Stimulated activated naive CD8-positive, alpha-beta T cell treated with anti-CD3 and anti-CD28 coated beads, Interleukin-15, amount 100 ng/mL, for 72 hours (primary cell): ENCODE measurements at regions not wholly inside any gene's neighbourhood (a gene's known extent, or its start where the extent isn't known, plus 50 kb on each side); places are given as distances from the start of the nearest gene placed in this dataset.
"Not testable (repeated sequence)": the region's sequence is repeated elsewhere in the genome, so short reads cannot be mapped to it uniquely, and the experiment has no call there.

ENCODE experiments used
- ATAC-seq: fragments of 150-1000 bp; cut with Tn5 transposase; 2 replicates; pipeline ENCODE4 v1.10.0; 2021; ENCODE audit warnings: mild to moderate bottlenecking, moderate library complexity
- DNase-seq, 2 donors: peaks; one replicate each; pipeline ENCODE4 v3.0.0; 2021 to 2022
- H3K27ac Mint-ChIP-seq, 2 donors: one replicate each; pipeline ENCODE4 v1.8.0; 2022; ENCODE audit warnings: mild to moderate bottlenecking in 2 of 2, mixed read lengths in 2 of 2, moderate library complexity in 2 of 2
- H3K27me3 Mint-ChIP-seq: one replicate; pipeline ENCODE4 v1.8.0; 2022; ENCODE audit warnings: mixed read lengths
- H3K4me1 Mint-ChIP-seq: one replicate; pipeline ENCODE4 v1.8.0; 2022; ENCODE audit warnings: mild to moderate bottlenecking, mixed read lengths
- H3K4me3 Mint-ChIP-seq, 2 donors: one replicate each; pipeline ENCODE4 v1.8.0; 2022; ENCODE audit warnings: mild to moderate bottlenecking in 2 of 2, mixed read lengths in 2 of 2, moderate library complexity in 1 of 2
- H3K9me3 Mint-ChIP-seq, 2 donors: one replicate each; pipeline ENCODE4 v1.8.0; 2022; ENCODE audit warnings: mixed read lengths in 2 of 2

DNA sequence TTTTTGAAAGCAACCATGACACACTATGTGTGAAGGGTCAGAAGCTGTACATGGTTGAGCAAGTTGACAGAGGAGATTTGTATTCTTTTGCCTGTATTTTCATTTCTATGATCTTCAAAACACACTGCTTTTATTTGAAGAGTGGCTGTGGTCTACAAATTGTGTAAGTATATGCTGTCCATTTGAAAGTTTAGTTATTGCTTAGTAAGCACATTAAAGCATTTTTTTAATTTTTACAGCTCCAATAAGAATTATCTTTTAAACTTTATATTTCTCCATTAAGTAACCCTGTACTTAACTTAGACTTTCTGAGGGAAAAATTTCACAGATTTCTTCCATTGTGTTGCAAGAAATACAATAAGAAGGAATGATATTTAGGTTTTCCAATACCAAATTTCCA is 915.2 kb downstream of the SLC6A15 start:
- Mint-ChIP-seq H3K4me3 (no peak overlapping the region), H3K27me3 (no peaks in the 10 kb centered on the region), H3K27ac (no peak overlapping the region), H3K9me3 (peaks cover 0 to 5% of the 10 kb centered on the region in 2 donors), H3K4me1 (no peaks in the 10 kb centered on the region)
- DNase-seq: no peak
- ATAC-seq: no peak

DNA sequence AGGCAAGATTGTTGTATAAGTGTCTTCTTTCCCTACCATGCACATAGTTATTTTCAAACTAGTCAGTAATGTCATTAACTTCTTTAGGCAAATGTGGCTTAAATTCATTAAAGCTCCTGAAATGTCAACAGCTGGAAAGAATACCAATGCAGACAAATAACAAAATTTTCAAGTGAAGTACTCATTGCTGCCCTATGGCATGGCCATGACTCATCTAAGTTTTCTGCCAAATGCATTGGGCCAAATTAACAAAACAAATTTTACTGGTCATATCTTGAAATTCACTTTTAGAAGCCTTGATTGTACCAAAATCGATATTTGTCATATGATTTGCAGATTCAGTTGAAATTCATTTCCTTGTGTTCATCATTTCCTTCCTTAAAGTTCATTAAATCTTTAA is 915.9 kb downstream of the SLC6A15 start:
- Mint-ChIP-seq H3K27ac (no peak overlapping the region), H3K9me3 (peaks cover 0 to 5% of the 10 kb centered on the region in 2 donors), H3K4me3 (no peak overlapping the region), H3K27me3 (no peaks in the 10 kb centered on the region), H3K4me1 (no peaks in the 10 kb centered on the region)
- ATAC-seq: no peak
- DNase-seq: no peak

DNA sequence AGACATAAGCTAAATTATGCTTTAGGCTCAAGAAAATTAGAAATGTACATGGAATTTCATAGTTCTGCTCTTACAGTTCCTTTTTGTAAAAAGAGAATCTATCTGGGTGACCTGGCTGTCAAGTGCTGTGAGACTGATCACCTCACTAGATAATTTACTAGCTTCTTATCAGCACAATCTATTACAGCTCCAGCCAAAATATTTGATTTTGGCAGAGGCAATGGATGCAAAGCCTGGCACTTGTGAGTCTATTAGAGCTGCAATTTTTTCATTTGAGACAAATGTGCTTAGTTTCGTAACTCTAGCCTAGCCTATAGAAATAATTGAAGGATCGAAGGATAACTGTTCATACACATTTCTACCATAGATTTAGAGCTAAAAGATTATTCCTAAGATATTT is 927.5 kb downstream of the SLC6A15 start:
- no peaks in the 10 kb centered on the region for H3K27me3 Mint-ChIP-seq
- H3K9me3 Mint-ChIP-seq: no peaks in the 10 kb centered on the region
- ATAC-seq (no peak), DNase-seq (no peak)
- H3K4me1 Mint-ChIP-seq: no peaks in the 10 kb centered on the region
- no peak overlapping the region for H3K27ac Mint-ChIP-seq
- no peak overlapping the region for H3K4me3 Mint-ChIP-seq

DNA sequence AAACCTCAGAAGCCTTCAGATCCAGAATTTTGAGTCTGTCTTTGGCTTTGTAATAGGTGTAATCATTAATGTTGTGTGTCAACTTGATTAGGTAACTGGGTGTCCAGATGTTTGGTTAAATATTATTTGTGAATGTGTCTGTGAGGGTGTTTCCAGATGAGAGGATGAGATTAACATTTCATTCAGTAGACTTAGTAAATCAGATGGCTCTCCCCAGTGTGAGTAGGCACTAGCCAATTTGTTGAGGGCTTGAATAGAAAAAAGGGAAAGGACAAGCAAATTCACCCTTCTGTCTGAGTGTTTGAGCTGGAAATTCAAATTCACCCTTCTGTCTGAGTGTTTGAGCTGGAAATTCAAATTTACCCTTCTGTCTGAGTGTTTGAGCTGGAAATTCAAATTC is 932.2 kb downstream of the SLC6A15 start:
- DNase-seq (no peak), ATAC-seq (no peak)
- H3K27me3 Mint-ChIP-seq: no peaks in the 10 kb centered on the region
- H3K4me1 Mint-ChIP-seq: no peaks in the 10 kb centered on the region
- no peak overlapping the region for H3K4me3 Mint-ChIP-seq
- H3K27ac Mint-ChIP-seq: no peak overlapping the region
- H3K9me3 Mint-ChIP-seq: peaks cover 7% of the 10 kb centered on the region in 2 donors

DNA sequence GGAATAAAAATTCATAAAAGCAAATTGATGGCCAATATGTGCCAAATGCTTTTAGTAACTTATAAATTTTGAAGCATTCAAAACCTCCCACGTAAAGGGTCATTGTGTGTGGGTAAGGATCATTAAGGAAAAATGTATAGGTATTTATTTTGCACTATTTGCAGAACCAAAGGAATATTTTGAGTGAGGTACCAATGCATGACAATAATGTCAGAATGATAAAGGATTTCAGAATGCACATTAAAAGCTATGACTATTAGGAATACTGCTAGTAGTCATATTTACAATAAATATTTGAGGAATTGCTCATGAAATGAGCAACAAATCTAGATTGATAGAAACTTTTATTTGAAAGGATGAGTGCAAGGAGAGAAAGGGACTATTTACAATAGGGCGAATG is 932.8 kb downstream of the SLC6A15 start:
- no peak for DNase-seq
- Mint-ChIP-seq H3K4me3 (no peak overlapping the region), H3K9me3 (peaks cover 7% of the 10 kb centered on the region in 2 donors), H3K27ac (no peak overlapping the region), H3K4me1 (no peaks in the 10 kb centered on the region), H3K27me3 (no peaks in the 10 kb centered on the region)
- no peak for ATAC-seq

DNA sequence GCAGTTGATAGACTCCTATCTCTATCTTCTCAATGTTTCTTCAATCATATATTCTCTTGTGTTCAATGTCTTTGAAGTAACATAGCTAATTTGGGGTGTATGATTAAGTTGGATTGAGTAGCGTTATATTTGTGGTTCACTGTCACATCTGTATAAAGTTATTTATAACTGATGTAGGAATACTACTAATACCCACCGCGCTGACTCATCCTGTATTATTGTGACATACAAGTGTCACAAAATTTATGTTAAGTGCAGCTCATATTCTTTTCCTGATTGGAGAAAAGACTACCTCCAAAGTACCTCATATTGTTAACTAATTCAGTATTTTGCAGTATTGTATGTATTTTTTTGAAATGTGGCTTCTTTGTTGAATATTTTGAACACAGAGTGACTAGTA is 940.8 kb downstream of the SLC6A15 start:
- no peak overlapping the region for H3K4me3 Mint-ChIP-seq
- DNase-seq (no peak), ATAC-seq (no peak)
- H3K27ac Mint-ChIP-seq: no peak overlapping the region
- no peaks in the 10 kb centered on the region for H3K4me1 Mint-ChIP-seq
- H3K9me3 Mint-ChIP-seq: peaks cover 0 to 5% of the 10 kb centered on the region in 2 donors
- H3K27me3 Mint-ChIP-seq: no peaks in the 10 kb centered on the region

DNA sequence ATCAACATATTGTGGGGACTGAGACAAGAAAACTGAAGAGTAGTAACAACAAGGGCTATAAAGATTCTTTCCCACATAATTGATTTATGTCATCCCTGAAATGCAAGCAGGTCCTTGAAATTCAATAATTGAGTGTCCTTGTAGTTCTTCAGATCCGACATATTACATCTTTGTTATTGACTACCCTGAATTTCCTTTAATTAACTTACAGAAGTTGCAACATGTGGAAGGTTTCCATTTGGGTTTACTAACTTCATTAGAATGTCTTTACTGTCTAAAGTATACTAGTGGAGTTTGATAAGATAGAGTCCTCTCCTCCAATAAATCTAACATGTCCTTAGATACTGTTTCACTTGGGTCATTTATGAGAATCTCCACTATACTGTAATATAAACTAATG is 951.8 kb downstream of the SLC6A15 start:
- Mint-ChIP-seq H3K4me3 (no peak overlapping the region), H3K27me3 (no peaks in the 10 kb centered on the region), H3K27ac (no peak overlapping the region), H3K4me1 (no peaks in the 10 kb centered on the region), H3K9me3 (peaks cover 0 to 5% of the 10 kb centered on the region in 2 donors)
- ATAC-seq: no peak
- DNase-seq: no peak

DNA sequence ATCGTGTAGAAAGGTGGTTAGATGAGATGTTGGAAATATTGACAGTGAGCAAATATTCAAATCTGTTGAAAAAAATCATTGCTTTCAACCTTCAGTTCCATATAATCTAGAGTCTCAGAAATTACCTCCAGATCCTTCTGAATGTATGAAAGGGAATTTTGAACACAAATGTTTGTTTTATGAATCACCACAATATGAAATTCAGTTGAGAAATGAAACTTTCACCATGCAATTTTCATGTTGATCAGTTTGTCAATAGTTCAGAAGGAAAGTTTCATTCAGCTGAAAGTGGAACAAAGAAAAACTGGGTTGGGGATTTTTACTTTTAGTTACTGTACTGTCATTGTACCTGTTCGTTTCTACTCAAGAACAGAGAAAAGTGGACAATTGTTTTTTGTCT is 953.6 kb downstream of the SLC6A15 start:
- Mint-ChIP-seq H3K27ac (no peak overlapping the region), H3K9me3 (peaks cover 0 to 5% of the 10 kb centered on the region in 2 donors), H3K27me3 (no peaks in the 10 kb centered on the region), H3K4me1 (no peaks in the 10 kb centered on the region), H3K4me3 (no peak overlapping the region)
- ATAC-seq (no peak), DNase-seq (no peak)

DNA sequence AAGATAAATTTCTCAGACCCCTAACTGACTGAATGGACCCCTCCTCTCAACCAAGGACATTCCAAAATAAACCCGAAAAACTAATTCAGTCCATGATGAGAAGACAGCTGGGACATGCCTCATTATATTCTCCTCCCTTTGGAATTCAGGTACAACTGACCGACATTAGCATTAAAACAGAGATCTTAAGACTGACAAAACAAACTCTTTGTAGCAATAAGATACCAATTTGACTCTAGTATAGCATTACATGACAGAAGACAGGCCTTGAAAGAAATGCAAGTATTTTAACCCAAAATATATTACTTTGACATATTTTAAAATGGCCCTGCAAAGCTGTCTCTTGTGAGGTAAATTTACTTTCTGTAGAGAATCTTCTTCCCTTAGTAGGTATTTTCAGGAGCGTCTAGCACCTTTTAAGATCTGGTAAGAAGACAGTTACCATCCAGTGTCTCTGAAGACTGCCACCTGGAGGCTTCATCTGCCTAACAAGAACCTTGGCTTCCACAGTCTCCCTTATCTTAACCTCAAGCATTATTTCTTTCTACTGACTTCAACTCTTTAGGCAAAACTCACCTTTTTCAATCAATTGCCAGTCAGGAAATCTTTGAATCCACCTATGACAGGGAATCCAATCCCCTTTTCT is 957.5 kb downstream of the SLC6A15 start:
- no peaks in the 10 kb centered on the region for H3K9me3 Mint-ChIP-seq
- no peak overlapping the region for H3K27ac Mint-ChIP-seq
- no peak overlapping the region for H3K4me3 Mint-ChIP-seq
- no peaks in the 10 kb centered on the region for H3K27me3 Mint-ChIP-seq
- H3K4me1 Mint-ChIP-seq: no peaks in the 10 kb centered on the region
- no peak for ATAC-seq
- DNase-seq: no peak

DNA sequence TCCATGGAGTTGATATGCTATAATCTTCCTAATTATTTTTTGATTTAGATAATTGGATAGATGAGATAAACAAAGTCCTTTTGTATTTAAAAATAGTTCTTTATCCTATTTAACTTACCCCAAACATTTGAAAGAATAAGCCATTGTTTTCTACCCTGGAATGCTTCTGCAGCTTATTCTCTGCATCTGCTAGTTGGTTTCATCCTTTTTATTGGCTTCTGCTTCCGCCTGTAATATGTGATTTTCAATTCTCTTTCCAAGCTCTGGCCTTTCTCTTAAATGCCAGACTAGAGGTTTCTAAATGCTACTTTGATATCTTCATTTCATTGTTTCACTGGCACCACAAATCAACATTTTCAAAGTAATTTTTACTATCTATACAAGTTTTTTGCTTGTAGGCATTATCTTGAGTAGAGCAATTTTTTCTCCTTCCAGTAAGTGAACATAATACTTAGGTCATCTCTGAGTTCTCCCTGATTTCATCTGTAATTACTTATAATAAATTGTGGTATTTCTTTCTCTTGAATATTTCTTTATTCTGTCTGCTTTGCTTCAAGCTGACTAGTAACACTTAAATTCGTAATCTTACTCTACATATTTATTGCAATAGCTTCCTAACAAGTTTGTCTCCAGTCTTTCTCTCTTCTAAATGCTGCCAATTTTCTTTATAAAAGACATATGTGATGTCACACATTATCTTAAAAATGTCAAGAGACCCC is 958.4 kb downstream of the SLC6A15 start:
- no peaks in the 10 kb centered on the region for H3K4me1 Mint-ChIP-seq
- no peaks in the 10 kb centered on the region for H3K27me3 Mint-ChIP-seq
- H3K27ac Mint-ChIP-seq: no peak overlapping the region
- no peak overlapping the region for H3K4me3 Mint-ChIP-seq
- H3K9me3 Mint-ChIP-seq: no peaks in the 10 kb centered on the region
- DNase-seq: no peak
- no peak for ATAC-seq

DNA sequence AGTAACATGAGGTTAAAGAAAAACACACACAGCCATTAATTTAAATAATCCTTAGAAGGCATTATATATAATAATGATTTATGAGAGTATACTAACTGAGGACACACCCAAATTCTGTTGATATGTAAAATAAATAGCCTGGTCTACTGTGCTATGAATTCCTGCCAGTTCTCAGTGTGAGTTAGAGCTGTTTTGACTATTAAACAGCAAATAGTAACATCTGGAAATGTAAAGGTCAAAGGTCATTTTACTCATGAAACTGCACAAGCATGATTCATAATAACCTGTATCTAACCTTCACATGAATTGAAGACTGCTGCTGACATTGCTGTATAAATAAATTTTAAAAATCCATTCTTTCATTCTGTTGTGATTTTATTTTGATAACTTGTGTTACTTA is 966.7 kb downstream of the SLC6A15 start:
- no peak for DNase-seq
- Mint-ChIP-seq H3K4me3 (no peak overlapping the region), H3K27ac (no peak overlapping the region), H3K27me3 (no peaks in the 10 kb centered on the region), H3K9me3 (peaks cover 0 to 4% of the 10 kb centered on the region in 2 donors), H3K4me1 (no peaks in the 10 kb centered on the region)
- no peak for ATAC-seq

DNA sequence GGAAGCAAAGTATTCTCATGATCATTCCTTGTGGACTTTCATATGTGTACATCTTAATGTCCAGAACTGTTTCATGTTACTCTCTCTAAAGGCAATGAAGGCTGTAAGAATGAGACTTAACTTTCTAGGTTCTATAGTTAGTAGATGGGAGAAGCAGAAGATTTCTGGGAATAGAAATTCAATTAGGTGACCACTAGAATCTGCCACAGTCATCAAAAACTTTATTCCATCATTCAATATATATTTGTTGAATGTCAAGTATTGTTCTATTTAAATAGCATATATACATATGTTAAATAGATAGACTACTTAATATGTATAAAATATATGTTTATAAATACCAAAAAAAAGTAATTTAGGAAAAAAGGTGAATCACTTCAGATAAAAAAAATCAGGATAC is 972.9 kb downstream of the SLC6A15 start:
- ATAC-seq (no peak), DNase-seq (no peak)
- H3K9me3 Mint-ChIP-seq: peaks cover 0 to 4% of the 10 kb centered on the region in 2 donors
- no peaks in the 10 kb centered on the region for H3K27me3 Mint-ChIP-seq
- H3K27ac Mint-ChIP-seq: no peak overlapping the region
- H3K4me3 Mint-ChIP-seq: no peak overlapping the region
- no peaks in the 10 kb centered on the region for H3K4me1 Mint-ChIP-seq

DNA sequence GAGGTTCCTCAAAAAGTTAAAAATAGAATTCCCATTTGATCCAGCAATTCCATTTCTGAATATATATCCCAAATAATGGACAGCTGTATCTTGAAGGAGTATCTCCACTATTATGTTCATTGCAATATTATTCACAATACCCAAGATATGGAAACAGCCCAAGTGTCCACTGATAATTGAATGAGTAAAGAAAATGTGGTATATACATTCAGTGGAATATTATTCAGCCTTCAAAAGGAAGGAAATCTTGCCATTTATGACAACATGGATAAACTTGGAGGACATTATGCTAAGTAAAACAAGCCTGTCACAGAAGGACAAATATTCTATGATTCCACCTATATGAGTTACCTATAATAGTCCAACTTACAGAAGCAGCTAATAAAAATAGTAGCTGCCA is 979.0 kb downstream of the SLC6A15 start:
- Mint-ChIP-seq H3K27ac (no peak overlapping the region), H3K9me3 (no peaks in the 10 kb centered on the region), H3K27me3 (no peaks in the 10 kb centered on the region), H3K4me3 (no peak overlapping the region), H3K4me1 (no peaks in the 10 kb centered on the region)
- DNase-seq (no peak), ATAC-seq (no peak)

DNA sequence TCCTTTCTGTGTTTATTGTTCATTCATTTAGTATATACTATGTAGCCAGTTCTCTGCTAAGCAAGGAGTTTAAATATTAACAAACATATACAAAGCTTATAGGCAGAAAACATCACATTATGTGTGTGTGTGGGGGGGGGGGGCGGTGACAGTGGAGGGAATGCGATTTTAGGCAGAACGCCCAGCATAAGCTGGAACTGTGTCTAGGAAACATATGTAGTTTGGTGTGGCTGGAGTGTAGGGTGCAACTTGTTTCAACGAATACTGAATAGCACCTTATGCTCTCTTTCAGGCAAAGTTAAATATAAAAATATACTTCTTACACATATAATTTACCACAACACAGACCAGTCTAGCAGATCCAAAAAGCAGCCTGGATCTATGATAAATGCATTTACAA is 980.6 kb downstream of the SLC6A15 start:
- DNase-seq (no peak), ATAC-seq (no peak)
- Mint-ChIP-seq H3K4me3 (no peak overlapping the region), H3K9me3 (no peaks in the 10 kb centered on the region), H3K27ac (no peak overlapping the region), H3K27me3 (no peaks in the 10 kb centered on the region), H3K4me1 (no peaks in the 10 kb centered on the region)

DNA sequence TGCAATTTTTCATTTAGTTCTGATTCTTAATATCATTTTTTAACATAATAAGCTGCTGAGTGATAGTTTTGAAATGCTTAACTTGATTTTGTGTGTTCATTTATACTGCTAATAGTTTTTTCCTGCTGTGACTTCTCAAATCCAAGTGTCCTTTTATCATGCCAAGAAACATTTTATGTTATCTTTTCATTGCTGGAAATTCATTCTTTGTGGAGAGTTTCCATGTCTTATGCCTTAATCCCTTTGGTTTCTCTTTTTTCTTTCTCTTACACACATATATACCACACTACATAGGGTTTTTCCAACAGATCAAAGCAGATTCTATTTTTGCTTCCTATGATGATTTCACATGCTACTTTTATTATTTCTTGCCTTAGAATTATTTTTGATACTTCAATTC is 981.1 kb downstream of the SLC6A15 start:
- DNase-seq (no peak), ATAC-seq (no peak)
- H3K4me1 Mint-ChIP-seq: no peaks in the 10 kb centered on the region
- no peak overlapping the region for H3K4me3 Mint-ChIP-seq
- no peaks in the 10 kb centered on the region for H3K9me3 Mint-ChIP-seq
- H3K27ac Mint-ChIP-seq: no peak overlapping the region
- no peaks in the 10 kb centered on the region for H3K27me3 Mint-ChIP-seq

DNA sequence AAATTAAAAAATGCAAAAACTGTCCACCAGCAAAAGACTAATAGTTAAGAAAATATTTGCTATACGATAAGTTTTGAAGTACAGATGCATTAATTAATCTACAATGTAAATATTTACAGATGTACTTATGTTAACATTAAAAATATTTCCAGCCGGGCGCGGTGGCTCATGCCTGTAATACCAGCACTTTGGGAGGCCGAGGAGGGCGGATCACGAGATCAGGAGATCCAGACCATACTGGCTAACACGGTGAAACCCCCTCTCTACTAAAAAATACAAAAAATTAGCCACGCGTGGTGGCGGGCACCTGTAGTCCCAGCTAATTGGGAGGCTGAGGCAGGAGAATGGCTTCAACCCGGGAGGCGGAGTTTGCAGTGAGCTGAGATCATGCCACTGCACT is 982.8 kb downstream of the SLC6A15 start:
- not testable (repeated sequence) for H3K27me3 Mint-ChIP-seq

More for the DNA sequence above, 982.8 kb downstream of the SLC6A15 start:
- not testable (repeated sequence) for ATAC-seq, DNase-seq, H3K27ac Mint-ChIP-seq, H3K4me1 Mint-ChIP-seq, H3K4me3 Mint-ChIP-seq, H3K9me3 Mint-ChIP-seq
